Fibroblast of skin of back (primary cell): ENCODE measurements at regions not wholly inside any gene's neighbourhood (a gene's known extent, or its start where the extent isn't known, plus 50 kb on each side); places are given as distances from the start of the nearest gene placed in this dataset.
A peak's percentile ranks its signal among the peaks of the same experiment; 100 is the strongest.

Experiments
- DNase-seq: peaks from one replicate; pipeline ENCODE4 v3.0.0-alpha.2; 2013

DNA sequence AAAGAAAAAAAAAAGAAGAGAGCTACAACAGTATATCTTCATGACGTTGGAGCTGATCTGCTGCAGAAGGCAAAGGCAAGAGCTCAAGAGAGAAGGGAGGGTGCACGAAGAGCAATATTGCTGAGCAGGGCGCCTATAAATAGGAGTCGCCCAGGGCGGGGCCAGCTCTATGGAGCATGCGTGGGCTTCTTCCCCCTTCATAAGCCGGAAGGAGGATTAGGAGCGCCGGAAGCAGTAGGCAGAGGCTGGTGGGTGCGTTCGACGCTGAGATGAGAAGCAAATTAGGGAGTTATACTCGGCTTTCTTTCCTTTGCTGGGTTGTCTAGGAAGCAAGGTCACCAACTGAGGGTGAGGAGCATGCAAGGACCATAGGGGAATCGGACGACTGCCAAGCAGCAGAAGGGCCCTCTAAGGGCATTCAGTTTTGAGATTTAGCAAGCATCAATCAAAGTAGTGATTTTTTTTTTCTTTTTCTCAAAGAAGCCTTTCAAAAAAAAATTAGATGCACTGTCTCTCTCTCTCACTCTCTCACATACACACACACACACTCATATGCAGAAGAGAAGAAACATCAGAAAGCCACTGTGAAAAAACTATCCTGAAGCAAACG lies 496.7 kb downstream of the ENC1 start:
- DNase-seq: no peak

DNA sequence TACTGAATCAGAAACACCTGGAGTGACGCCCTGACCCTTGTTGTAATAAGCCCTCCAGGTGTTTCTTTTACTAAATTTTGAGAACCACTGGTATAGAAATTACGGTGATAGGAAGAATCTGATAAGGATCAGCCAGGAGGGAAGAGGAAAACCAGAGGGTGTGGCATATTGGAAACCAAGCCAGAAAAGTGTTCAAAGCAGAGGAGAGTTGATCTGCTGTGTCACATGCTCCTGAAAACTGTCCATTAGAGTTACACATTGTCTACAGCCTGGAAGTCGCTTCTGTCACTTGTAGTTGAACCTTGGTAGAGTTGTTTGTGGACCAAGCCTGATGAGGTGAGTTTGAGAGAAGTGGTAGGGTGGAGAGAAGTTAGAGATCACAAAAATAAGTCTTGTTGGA lies 497.4 kb downstream of the ENC1 start:
- no peak for DNase-seq

DNA sequence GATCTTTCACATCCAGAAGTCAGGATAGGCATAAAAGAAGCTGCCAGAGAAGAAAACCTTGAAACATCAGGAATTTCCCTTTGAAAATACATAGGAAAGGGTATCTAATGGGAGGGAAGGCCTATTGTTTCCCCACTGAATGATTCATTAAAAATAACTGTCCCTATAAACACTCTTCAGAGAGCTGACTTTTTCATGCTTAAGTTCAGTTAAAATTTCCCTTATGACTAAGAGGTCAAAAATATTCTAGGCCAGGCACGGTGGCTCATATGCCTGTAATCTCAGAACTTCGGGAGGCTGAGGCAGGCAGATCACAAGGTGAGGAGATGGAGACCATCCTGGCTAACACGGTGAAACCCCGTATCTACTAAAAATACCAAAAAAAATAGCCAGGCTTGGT lies 499.5 kb downstream of the ENC1 start:
- peak; percentile 78 for DNase-seq

DNA sequence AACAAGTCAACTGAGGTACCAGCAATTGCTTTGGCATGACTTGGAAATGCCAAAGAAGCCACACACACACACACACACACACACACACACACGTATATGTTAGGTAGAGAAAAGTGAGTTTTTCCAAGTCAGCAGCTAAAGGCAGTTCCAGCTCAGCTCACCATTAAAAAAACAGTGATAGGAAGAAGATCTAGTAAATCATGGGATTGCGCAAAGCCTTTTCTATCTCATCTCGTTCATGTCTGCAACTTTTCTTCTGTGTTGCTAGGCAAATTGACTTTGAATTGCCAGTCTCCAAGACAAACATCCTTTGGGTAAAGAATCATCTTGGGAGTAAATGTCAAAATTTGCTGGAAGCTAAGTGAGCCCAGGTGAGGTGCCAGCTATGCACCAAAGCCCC lies 500.1 kb downstream of the ENC1 start:
- no peak for DNase-seq

DNA sequence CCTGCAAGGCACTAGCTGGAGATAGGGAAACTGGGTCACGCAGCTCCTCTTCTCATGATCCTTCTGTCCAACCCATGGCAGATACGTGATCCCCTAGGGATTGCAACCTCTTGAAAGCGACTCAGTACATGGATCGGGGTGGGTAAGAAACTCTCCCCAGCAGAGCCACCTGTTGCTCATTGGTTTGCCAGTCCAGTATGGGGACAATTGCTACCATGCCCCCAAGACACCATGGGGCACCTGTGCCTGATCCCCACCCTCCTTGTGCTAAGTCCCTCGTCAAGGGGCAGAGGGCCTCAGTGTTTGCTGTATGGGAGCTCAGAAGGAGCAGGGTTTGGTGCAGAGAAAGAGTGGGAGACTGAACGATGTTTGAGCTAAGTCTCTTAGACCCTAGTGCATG lies 500.9 kb downstream of the ENC1 start:
- no peak for DNase-seq

DNA sequence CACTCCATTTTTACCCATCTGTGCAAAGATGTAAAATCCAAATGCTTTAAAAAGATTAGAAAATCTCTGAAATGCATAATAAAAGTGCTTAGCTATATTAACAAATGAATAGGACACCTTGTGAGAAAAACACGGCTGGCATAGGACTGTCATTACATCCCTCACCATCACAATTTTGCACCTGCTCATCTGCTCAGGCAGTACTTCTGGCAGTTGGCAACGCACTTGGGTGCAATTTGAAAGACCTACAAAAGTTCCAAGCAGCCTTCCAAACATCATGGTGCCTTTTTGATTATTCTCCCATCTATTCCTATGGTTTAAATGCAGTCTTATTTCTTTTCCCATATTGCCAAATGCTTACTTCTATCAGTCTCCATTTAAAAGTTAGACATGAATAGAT lies 501.8 kb downstream of the ENC1 start:
- no peak for DNase-seq

DNA sequence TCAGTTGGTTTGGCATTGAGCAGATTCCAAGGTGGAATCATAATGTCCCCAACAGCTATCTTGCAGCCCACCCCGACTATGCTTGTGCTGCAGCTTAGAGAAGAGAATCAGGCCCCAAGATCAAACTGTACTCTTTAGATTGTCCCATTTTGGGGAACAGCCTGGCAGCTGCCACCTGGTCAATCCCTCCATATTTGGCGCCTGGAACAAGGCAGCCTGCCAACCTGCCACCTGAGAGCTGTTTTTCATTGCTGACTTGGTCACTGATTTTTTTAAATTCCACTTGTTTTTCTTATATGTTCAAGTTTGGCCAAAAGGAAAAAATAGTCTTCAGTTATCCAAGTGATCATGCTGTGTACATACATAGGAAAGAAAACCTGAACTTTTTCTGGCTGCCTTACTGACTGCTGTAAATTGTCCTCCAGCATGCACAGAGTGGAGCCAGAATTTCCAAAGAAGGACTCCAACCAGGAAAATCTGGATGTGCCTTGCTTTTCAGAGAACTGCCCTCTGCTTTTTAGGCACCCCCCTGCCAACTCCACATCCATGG lies 504.2 kb downstream of the ENC1 start:
- no peak for DNase-seq

DNA sequence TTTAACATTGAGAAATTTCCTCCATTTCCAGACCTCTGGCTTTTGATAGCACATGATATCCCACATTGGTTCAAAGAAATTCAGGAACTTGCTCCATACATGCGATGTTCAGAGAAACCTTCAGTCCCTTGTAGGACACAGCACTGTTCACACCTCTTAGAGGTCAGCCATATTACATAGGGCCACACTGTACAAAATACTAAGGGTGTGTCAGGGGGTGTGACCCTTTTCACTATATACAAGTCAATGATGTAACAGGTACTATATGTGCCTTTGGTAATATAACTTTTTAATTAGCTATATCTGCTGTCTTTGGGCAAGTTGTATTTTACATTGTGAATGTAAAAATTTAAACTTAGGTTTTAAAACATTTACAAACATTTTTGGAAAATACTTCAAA lies 505.5 kb downstream of the ENC1 start:
- no peak for DNase-seq

DNA sequence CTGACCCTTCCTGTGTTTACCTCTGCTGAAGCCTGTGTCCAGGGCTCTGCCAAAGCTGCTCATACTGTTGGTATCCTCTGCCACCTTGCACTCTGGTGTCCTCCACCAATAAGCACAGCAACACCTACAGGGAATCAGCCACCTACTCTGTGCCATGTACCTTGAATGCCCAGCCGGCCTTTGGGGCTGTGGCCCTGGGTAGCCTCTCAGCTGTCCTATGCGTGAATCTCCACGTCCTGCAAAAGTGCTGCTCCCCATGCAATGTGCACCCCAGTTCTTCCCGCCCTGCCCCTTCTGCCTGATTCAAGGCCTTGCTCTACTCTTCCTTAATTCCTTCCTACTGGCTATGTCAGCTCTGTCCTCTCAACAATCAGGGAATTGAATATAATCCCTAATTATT lies 506.5 kb downstream of the ARHGEF28 start:
- no peak for DNase-seq

DNA sequence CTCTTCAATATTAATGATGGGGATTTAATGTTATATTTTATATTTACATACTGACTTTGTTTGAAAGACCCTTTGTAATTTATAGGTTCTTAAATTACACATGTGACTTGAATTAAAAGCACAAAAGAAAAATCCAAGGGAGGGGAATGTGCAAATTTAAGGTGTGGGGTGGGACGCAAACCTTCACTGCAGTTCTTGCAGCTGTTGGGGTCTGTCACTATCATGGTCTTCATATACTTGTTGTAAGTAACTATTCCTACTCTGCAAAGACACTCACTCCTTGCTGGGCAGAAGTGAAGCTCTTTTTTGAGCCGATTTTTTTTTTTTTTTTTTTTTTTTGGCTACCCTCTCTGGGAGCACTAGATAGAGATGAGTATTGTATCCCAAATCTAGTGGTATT lies 505.3 kb downstream of the ARHGEF28 start:
- no peak for DNase-seq

DNA sequence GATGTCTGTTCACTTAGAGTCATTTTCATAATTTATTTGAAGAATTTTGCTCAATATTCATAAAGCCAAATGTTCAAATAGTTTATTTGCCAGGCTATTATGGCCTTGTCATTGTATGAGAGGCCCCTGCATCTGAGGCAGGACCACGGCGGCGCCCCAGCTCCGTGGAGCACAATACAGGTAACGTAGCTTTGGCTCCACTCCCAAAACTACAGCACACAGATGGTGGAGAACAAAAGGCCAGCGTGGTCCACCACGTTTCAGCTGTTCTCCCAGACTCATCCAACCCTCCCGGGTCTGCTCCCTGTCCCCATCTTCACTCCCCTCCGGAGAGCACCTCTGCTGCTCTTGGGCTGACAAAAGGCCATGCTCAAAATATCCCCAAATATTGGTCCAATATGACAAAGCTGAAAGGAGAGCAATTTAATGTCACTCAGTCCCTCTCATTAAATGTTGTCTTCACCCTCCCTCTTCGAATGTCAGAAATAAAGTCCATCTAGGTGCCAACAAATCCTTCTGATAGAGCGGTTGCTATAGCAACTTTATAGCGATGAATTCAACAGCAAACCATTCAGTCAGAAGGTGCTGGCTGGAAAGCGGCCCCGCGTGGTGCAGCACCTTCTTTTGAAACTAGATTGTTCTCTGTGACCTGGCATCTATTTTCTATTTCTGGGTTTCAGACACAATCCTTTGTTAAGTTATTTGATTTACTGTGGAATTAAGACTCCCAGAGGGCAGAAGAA lies 504.3 kb downstream of the ARHGEF28 start:
- no peak for DNase-seq

DNA sequence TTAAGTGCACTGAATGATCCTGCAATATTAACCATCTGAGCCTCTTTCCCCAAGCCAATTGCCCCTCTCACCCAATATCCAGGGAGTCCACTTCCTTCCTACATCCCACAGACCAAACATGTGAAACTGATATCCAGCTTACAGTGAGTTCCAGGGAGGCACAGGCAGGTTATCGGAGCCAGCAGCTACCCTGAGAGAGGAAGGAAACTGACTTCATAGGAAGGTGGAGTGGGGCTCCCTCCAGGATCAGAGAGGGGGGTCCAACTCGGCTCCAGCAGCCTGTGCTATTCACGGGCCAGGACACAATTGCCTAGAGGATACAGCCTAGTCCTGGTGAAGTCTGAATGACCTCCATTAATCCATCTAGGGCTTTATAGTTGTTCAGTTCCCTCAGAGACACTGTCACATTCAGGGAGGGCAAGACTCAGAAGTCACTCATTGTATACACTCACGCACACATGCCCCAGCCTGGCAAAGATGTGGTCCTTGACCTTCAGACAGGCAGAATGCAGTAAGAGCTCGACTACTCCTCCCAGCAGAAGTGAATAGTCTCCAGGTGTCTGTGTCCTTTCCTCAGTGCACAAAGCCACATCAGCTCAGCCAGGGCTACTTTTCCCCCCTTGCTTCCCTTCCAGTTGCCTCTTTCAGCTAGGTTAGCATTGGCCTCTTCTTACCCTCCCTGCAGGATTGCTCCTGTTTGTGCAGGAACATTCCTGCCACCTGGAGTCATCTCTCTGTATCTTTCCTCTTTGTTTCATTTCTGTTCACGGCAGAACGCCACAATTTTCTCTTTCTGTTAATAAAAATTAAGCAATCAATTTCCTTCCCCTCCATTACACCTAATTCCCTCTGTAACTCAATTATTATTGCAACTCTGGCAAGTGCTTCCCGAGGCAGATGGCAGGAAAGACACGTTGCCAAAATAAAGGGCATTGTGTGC lies 501.7 kb downstream of the ARHGEF28 start:
- peak; percentile 22 for DNase-seq

DNA sequence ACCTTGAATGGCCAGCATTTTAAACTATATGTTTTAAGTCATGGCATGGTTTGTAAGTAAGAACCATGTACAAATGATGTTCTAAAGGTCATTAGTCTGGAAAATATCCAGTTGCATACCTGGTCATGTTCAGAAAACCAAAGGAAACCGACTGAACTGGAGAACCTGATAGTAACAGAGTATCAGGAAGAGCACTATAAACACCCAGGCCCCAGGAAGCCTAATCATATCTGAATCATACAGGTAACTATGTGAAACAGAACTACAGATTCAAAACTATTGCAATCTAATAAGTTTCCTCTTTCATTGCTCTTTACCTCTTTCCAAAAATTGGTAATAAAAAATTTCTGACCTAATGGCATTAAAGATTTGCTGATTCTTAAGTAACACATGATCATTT lies 500.3 kb downstream of the ARHGEF28 start:
- DNase-seq: no peak

DNA sequence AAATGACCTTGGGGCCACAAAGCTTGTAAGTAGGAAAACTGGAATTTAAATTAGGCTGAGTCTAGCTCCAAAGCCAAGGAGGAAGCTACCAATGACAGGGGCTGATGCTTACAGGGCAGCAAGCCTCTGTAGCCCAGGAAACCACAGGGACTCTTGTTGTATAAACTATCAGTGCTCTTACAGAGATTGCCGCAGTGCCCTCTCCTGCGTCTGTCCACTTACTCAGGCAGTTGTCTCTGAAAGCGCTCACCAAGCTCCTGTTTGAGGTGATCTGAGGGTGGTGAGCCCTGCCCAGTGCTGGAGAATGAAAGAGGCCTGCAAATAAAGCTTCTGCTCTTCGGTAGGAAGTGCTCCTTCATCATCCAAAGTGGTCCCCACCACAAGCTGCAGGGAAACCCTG lies 498.8 kb downstream of the ARHGEF28 start:
- DNase-seq: no peak

DNA sequence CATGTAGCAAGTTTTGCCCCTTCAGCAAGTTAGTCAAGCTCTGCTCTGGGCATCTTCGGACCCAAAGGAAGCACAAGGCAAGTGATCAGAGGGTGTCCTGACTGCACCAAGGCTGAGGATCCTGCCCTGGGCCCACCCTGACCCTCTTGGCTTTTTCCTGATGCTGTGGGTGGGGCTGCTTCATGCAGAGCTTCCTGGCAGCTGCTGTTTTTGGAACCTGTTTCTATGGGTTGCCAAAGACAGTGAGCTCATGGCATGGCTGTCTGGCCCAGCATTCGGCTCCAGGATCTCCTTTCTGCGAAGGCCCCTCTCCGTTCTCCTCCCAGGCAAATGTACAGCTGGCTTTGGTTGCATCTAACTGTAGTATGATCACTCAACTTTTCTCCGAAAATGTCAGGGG lies 497.9 kb downstream of the ARHGEF28 start:
- DNase-seq: no peak

DNA sequence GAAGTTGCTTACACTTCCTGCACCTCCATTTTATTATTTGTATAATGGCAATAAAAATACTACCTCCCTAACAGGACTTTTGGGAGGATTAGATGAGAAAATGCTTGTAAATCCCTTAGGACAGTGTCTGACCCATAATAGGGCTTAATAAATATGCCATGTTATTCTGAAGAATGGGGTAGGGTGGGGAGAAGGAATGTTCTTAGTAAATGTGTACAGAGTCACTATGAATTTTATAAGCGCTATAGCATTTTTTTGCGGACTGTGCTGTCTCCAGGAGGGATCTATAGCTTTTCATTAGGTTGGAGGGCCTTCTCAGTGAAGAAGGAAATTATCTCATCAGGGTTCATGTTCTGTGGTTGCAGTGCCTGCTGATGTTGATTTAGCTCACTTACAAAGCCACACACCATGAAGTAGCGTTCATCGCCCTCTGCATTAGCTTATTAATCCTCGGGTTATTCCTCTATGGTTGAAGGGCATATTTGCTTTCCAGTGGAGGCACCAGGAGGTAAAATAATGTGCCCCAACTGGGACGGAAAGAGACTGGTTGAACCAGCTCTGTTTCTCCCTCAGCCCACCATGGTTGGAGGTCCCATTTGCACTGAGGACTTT lies 497.1 kb downstream of the ARHGEF28 start:
- DNase-seq: peak; percentile 44

DNA sequence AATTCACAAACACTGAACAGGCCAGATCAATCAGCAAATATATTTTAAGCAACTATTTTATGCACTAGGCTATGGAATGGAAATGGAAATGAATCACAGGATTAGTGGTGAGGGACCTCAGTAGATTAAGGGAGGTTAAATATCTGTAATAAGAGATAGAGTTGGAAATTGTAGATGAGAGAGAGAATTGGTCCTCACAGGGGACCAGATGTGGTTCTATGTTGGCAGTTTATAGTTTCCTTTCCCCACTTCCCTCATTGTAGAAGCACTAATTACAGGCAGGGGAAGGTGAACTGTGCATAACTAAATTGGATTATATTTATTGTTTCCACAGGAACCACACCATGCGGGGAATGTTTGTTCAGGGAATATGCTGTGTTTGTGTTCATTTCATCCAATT lies 496.2 kb downstream of the ARHGEF28 start:
- DNase-seq: no peak

DNA sequence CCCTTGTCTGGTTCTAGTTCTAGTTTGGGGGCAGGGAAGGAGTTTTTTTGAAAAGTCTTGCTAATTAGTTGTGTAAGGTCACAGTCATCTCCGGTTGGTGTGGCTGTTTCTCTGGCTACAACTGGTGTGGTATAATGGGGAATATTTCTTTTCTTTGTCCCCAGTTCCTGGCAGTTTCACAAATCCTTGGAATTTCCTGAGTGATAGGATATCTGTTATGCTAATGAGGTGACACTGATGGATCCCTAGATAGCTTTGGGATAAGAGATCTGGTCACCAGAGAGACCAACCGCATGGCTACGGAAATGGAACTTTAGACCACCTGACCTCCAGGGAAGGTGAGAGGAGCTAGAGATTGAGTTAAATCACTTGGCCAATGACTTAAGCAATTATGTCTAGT lies 494.6 kb downstream of the ARHGEF28 start:
- no peak for DNase-seq

DNA sequence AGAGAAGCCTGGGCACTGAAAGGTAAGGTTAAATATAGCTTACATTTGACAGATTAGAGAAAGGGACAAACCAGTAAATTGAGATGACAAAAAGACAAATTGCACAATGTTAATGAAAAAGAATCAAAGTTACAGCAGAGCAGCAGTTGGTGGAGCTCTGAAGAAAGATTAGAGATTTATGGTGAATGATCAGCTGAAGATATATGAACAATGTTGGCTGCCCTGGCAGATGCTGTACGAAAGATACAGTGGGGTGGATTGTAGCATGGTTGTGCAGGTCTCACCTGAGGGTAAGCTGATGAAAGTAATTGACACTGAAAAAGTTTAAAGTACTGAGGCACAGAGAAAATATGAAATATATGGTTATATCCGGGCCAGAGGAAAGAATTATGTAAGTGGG lies 492.1 kb downstream of the ARHGEF28 start:
- DNase-seq: no peak

DNA sequence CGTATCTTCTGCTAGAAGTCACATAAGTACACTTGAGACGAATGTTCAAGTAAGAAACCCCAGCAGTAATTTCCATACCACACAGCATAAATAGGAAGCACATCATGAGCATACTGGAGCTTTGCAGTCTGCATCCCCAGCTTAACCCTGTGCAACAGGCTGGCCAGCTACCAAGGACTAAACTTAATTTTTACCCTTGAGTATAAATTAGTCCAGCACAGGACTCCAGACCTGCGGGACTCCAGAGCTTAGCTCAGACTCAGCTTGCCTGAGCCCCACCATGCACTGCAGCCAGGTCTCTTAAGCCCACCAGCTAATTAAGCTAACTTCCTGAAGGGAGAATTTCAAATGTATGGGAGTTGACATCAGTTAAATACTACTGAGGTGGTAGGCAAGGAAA lies 491.0 kb downstream of the ARHGEF28 start:
- no peak for DNase-seq

DNA sequence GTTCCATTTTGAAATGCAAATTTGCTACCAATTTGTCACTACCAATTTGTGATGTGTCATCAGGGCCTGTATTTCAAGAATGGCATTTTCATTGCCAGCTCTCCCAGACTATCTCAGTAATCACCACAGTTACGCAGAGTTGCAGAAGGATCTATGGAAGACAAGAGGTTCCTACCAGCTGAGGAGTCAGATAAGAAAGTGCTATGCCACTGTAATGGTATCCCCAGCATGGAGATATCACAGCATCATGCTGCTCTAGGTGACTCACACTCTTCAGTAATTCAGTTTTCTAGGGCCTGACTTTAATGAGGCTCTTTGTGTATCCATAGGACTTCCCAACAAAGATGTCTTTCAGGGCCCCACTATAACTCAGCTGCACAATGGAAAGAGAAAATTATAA lies 490.3 kb downstream of the ARHGEF28 start:
- peak; percentile 14 for DNase-seq

DNA sequence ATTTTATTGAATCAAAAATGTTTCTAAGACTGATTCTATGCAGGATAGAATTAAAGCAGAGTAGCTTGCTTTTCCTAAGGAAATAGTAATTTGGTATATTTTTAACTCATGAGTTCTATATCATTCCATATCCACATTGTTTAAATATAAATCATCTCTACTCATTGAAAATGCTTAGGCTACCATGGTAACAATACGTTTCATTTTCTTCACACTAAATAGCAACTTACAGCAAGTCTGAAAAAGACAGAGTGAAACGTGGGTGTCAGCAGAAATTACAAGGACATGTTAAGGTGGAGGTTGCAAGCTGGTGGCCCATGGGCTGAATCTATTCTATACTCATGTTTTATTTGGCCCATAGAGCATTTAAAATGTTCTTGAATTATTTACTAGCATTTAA lies 487.9 kb downstream of the ARHGEF28 start:
- DNase-seq: peak; percentile 60

DNA sequence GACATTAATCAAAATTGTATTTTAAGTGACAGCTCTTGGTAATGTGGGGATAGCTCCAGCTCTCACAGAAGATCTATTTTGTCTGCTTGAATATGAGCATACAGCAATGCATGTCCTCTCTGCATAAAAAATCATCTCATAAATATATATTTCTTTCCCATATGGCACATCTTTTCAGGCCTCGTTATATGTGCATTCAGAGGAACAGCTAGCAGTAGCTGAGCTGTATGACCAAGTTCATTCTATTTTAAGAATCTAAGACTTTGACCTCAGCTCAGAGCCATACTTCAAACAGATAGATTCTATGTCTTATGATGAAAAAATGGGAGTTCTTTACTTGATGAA lies 487.2 kb downstream of the ARHGEF28 start:
- no peak for DNase-seq
